ENCODE measurements at regions not wholly inside any gene's neighbourhood (a gene's known extent, or its start where the extent isn't known, plus 50 kb on each side); places are given as distances from the start of the nearest gene placed in this dataset.

DNA sequence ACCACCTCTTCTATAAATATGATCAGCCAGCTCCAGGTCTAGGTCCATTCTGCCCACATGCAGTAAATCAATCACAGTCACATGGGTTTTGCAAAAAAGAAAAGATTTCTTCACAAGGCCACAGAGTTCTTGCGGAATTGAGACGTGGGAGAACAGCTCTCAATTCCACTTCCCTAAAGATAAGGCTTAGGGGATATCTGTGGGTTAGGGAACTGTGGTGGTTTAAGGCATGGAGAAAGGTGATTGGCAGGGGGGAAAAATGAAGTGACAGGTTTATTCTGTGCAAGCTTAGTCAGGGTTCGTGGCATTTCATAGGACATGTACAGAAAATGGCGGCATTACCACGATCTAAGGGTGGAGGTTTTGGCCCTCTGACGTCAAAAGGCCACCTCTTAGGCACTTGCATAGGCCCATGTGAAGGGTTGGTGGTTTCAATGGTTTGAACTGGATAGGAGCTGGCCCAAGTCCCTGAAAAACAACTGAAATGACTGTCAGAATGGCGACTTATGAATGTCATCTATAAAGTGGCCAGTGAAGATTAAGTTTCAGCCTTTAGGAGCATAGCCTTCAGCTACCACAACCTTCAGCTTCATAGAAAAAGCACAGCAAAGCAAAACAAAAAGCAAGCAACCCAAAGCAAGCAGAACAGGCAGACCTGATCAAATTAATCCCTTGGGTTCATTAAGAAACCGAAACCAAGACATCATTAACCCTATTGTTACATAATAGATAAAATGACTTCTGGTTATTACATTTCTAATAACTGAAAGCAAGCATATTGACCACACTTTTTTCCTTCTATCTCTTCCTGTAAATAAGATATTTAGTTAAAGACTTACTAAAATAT is 289.8 kb upstream of the SFRP2 start:
- DNase-seq (ENCODE audit: low spot score) = no peak
- TF ChIP-seq, protein P1, sequence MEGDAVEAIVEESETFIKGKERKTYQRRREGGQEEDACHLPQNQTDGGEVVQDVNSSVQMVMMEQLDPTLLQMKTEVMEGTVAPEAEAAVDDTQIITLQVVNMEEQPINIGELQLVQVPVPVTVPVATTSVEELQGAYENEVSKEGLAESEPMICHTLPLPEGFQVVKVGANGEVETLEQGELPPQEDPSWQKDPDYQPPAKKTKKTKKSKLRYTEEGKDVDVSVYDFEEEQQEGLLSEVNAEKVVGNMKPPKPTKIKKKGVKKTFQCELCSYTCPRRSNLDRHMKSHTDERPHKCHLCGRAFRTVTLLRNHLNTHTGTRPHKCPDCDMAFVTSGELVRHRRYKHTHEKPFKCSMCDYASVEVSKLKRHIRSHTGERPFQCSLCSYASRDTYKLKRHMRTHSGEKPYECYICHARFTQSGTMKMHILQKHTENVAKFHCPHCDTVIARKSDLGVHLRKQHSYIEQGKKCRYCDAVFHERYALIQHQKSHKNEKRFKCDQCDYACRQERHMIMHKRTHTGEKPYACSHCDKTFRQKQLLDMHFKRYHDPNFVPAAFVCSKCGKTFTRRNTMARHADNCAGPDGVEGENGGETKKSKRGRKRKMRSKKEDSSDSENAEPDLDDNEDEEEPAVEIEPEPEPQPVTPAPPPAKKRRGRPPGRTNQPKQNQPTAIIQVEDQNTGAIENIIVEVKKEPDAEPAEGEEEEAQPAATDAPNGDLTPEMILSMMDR (IDR thresholded peaks at IDR 0.05; ENCODE audit: borderline replicate concordance, control extremely low read depth, extremely low read depth, insufficient read depth, missing control alignments) = no peak
- in situ Hi-C loops (cut with MboI; ENCODE audit: low sequenced_read_pairs, unreplicated experiment) = no loop called here

DNA sequence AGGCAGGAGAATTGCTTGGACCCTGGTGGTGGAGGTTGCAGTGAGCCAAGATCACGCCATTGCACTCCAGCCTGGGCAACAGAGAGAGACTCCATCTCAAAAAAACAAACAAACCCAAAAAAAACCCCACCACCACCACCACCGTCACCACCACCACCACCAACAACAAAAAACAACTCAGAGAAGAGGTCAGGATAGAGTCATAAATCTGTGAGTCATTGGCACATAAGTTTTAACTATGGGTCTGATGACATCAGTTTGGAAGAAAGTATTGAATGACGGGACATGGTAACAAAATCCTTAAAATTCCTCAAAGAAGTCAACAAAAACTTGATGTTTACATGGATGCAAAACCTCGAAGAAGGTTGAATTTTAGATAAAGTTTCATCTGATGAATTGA is 288.0 kb upstream of the SFRP2 start:
- TF ChIP-seq, protein P1 (IDR thresholded peaks at IDR 0.05; ENCODE audit: borderline replicate concordance, control extremely low read depth, extremely low read depth, insufficient read depth, missing control alignments) = no peak
- in situ Hi-C loops (cut with MboI; ENCODE audit: low sequenced_read_pairs, unreplicated experiment) = no loop called here

DNA sequence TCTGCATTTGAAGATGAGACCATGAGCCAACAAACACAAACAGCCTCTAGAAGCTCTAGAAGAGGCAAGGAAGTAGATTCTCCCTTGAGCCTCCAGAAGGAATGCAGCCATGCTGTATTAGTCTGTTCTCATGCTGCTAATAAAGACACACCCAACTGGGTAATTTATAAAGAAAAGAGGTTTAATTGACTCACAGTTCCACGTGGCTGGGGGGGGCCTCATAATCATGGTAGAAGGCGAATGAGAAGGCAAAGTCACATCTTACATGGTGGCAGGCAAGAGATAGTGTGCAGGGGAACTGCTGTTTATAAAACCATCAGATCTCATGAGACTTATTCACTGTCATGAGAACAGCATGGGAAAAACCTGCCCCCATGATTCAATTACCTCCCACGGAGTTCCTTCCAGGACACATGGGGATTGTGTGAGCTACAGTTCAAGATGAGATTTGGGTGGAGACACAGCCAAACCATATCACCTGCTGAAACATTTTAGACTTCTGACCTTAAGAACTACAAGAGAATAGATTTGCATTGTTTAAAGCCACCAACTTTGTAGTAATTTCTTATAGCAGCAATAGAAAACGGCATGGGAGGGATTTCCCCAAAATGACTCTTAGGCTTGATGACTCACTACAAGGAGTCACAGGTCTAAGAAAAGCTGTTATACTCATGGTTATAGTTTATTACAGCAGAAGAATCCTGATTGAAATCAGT is 284.4 kb upstream of the SFRP2 start:
- no peak for DNase-seq (ENCODE audit: low spot score)
- in situ Hi-C loops (cut with MboI; ENCODE audit: low sequenced_read_pairs, unreplicated experiment) = no loop called here
- TF ChIP-seq, protein P1 (IDR thresholded peaks at IDR 0.05; ENCODE audit: borderline replicate concordance, control extremely low read depth, extremely low read depth, insufficient read depth, missing control alignments) = no peak

More for the DNA sequence above, 288.0 kb upstream of the SFRP2 start:
- no peak for DNase-seq (ENCODE audit: low spot score)

DNA sequence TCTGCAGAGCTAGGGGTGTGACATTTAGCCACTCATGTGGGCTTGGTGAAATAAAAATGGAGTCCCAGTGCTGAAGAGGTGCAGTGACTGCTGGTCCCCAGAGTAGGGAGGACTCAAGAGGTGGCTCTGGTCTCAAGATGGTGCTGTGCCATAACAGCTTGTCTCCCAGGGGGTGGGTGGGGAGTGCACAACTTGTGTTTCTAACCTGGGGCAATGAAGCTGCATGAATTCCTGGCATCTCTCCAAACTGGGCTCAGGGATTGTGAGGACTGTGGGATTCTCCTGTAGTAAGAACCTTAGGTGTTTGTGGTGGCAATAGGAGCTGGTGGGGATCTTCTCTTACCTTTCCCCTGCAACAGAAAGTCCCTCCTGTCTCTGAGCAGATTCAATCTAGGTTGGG is 278.9 kb upstream of the SFRP2 start:
- TF ChIP-seq, protein P1 (IDR thresholded peaks at IDR 0.05; ENCODE audit: borderline replicate concordance, control extremely low read depth, extremely low read depth, insufficient read depth, missing control alignments) = no peak
- no peak for DNase-seq (ENCODE audit: low spot score)
- in situ Hi-C loops (cut with MboI; ENCODE audit: low sequenced_read_pairs, unreplicated experiment) = no loop called here

DNA sequence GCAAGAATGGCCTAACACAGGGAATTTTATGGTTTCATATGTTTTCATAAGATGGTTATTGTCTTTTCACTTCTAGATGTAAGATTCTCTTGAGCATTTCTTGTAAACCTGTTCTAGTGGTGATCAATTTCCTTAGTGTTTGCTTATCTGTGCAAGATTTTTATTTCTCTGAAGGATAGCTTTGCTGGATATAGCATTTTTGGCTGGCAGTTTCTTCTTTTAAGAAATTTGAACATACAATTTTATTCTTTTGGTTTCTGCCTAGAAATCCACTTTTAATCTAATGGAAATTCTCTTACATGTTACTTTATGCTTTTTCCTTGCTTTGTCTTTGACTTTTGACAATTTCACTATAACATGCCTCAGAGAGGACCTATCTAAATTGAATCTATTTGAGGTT is 276.5 kb upstream of the SFRP2 start:
- TF ChIP-seq, protein P1 (IDR thresholded peaks at IDR 0.05; ENCODE audit: borderline replicate concordance, control extremely low read depth, extremely low read depth, insufficient read depth, missing control alignments) = no peak
- in situ Hi-C loops (cut with MboI; ENCODE audit: low sequenced_read_pairs, unreplicated experiment) = no loop called here
- no peak for DNase-seq (ENCODE audit: low spot score)

DNA sequence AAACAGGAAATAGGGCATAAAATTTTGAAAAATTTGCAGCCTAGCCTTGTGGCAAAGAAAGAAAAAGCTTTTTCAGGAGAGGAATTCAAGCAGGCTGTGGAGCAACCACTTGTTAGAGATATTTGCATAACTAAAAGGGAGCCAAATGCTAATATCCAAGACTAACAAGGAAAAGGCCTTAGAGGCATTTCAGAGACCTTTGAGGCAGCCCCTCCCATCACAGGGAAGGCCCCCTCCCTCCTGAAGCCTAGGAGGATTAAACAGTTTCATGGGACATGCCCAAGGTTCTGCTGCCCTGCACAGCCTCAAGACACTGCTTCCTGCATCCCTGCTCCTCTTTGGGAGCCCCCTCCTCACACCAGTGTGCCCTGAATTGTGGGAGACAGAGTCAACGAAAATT is 275.4 kb upstream of the SFRP2 start:
- TF ChIP-seq, protein P1 (IDR thresholded peaks at IDR 0.05; ENCODE audit: borderline replicate concordance, control extremely low read depth, extremely low read depth, insufficient read depth, missing control alignments) = no peak
- in situ Hi-C loops (cut with MboI; ENCODE audit: low sequenced_read_pairs, unreplicated experiment) = no loop called here
- DNase-seq (ENCODE audit: low spot score) = no peak

All from GM13976 (cell line).